AG04449 (cell line): ENCODE measurements at regions not wholly inside any gene's neighbourhood (a gene's known extent, or its start where the extent isn't known, plus 50 kb on each side); places are given as distances from the start of the nearest gene placed in this dataset.

Source experiments
- CTCF ChIA-PET: fragments of 350-600 bp; formaldehyde crosslinking; extraction: SDS; loops from one replicate; lab custom pipeline; 2021; ENCODE audit warnings: antibody characterized with exemption; lab: Yijun Ruan, JAX
- POLR2A ChIA-PET: fragments of 400-600, 350-600 bp; formaldehyde crosslinking; extraction: SDS; loops from one replicate; lab custom pipeline; 2020; ENCODE audit warnings: antibody characterized with exemption, inconsistent platforms; lab: Yijun Ruan, JAX
- DNase-seq: peaks from one replicate; pipeline ENCODE4 v3.0.0-alpha.2; 2010; ENCODE audit warnings: low read depth, low spot score
- H3K4me3 ChIP-seq: 2 replicates; pipeline ENCODE4 v1.5.1; 2011; ENCODE audit warnings: low read depth, mild to moderate bottlenecking, control low read depth, low read length
- TF ChIP-seq, protein P1 (sequence below): IDR thresholded peaks from one replicate; pipeline ENCODE4 v1.5.1; 2011; ENCODE audit warnings: mild to moderate bottlenecking, moderate library complexity, low read length, control low read depth, inconsistent platforms; ENCODE audit not compliant: insufficient read depth; ENCODE audit errors: missing control alignments

DNA sequence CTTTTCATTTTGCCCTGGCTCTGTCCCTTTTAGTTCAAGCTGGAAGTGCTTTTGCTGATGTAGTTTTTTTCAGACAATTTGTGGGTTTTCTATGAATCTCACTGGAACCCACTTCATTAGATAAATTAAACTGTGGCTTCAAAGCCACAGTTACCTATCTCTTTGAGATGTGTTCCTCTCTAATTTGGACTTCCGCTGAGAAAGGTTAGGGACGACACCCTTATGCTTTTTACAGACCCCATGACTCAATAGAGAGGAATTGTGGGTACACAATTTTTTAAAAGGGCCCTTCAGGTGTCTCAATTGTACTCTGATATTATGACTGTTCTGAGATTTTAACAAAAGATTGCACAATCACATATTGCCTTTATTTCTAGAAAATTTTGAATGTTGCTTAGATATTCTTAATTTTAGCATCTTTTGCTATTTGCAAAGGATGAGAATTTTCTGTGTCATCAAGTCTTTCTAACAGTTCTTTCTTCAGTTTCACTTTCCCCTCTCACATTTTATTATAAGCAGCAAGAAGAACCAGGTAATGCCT is 110.6 kb downstream of the GADD45G start:
- TF ChIP-seq, protein P1, sequence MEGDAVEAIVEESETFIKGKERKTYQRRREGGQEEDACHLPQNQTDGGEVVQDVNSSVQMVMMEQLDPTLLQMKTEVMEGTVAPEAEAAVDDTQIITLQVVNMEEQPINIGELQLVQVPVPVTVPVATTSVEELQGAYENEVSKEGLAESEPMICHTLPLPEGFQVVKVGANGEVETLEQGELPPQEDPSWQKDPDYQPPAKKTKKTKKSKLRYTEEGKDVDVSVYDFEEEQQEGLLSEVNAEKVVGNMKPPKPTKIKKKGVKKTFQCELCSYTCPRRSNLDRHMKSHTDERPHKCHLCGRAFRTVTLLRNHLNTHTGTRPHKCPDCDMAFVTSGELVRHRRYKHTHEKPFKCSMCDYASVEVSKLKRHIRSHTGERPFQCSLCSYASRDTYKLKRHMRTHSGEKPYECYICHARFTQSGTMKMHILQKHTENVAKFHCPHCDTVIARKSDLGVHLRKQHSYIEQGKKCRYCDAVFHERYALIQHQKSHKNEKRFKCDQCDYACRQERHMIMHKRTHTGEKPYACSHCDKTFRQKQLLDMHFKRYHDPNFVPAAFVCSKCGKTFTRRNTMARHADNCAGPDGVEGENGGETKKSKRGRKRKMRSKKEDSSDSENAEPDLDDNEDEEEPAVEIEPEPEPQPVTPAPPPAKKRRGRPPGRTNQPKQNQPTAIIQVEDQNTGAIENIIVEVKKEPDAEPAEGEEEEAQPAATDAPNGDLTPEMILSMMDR = no peak
- ChIA-PET CTCF (no interaction called here), POLR2A (no interaction called here)
- DNase-seq = no peak
- H3K4me3 ChIP-seq = no peak overlapping the region

DNA sequence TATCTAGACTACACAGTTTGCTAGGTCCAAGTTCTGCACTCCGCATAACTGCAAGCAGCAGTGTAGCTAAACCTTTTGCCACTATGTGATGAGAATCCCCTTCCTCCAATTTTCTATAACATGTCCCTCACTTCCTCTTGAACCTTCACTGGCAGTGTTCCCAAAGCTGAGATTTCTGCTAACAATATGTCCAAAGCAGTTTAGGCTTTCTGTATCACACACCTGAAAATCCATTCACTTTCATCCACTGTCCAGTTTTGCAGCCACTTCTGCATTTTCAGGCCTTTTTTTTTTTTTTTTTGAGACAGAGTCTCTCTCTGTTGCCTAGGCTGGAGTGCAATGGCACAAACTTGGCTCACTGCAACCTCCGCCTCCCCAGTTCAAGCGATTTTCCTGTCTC is 111.1 kb downstream of the GADD45G start:
- no peak for DNase-seq
- ChIA-PET POLR2A (no interaction called here), CTCF (no interaction called here)
- TF ChIP-seq, protein P1 = no peak
- H3K4me3 ChIP-seq = no peak overlapping the region

DNA sequence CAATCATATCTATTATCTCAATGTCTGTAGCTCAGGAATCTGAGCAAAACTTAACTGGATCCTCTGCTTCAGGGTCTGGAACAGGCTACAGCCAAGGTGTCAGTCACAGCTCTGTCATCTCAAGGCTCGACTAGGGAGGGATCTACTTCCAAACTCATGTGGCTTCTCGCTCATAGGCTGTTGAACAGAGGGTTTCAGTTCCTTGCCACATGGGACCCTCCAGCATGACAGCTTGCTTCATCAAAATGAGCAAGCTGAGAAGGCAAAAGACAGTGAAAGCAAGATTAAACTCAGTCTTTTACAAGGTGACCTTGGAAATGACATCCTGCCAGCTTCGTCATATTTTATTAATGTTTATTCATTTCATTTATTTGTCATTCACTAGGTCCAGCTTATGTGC is 111.7 kb downstream of the GADD45G start:
- no peak overlapping the region for H3K4me3 ChIP-seq
- no peak for DNase-seq
- POLR2A ChIA-PET = no interaction called here
- TF ChIP-seq, protein P1 = no peak
- CTCF ChIA-PET = no interaction called here

DNA sequence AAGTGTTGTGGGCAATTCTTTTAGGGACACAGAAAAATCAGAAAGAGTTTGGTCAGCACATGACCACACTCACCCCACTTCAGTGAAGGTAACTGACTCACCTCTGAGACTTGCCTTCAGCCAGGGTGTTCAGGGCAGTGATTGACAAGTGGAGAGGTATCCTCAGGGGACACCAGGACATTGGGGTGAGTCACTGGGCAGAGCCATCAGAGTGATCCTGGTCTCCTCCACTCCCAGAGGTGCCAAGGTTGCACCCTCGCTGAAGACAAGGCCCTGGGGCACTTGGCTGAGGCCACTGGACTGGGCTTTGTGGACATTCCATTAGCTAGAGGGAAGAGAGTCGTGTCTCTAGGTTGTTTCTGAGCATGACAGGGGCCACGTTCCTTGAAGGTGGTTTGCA is 113.4 kb downstream of the GADD45G start:
- POLR2A ChIA-PET = no interaction called here
- CTCF ChIA-PET = no interaction called here
- no peak overlapping the region for H3K4me3 ChIP-seq

DNA sequence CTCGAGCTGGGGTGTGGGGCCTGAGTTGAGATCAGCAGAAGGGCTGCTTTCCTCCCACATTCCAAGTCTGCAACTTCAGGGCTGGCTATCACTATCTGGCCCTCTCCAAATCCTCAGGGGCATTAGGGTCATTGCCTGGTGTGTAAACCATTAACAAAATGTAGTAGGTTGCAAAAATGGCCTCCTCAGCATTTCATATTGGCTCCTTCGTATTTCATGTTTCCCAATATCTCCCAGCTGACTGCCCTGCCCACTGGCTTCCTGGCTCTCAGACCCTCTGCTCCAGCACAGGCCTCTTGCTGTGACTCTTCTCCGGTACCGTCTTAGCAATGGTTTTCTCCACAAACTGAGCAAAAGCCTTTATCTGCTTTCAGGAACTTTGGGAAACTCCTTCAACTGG is 113.8 kb downstream of the GADD45G start:
- H3K4me3 ChIP-seq = no peak overlapping the region
- ChIA-PET CTCF (no interaction called here), POLR2A (no interaction called here)
- DNase-seq = no peak
- TF ChIP-seq, protein P1 = no peak

More for the DNA sequence above, 113.4 kb downstream of the GADD45G start:
- DNase-seq = no peak
- TF ChIP-seq, protein P1 = no peak

DNA sequence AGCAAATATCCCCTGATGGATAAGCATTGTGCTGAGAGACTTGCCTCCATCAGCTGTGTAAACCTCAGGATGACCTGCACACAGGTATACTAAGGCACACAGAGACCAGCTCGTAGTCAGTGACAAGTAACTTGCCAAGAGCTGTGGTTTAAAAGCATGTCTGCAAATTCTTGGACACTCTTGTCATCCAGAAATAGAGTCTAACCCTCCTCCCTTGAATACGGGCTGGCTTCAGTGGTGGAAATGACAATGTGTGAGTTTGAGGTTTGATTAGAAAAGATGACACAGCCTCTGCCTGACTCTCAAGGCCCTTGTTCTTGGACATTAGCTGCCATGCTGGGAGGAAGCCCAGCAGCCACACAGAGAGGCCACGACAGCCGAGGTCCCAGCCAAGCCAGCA is 114.4 kb downstream of the GADD45G start:
- DNase-seq = no peak
- CTCF ChIA-PET = no interaction called here
- H3K4me3 ChIP-seq = no peak overlapping the region
- POLR2A ChIA-PET = no interaction called here
- TF ChIP-seq, protein P1 = no peak
